Neural cell (in vitro differentiated cells): ENCODE measurements at regions not wholly inside any gene's neighbourhood (a gene's known extent, or its start where the extent isn't known, plus 50 kb on each side); places are given as distances from the start of the nearest gene placed in this dataset.

Source experiments
- EP300 ChIP-seq: fragments of 450-650 bp; conservative IDR thresholded peaks from 2 replicates; pipeline ENCODE4 v1.6.1; 2014; ENCODE audit warnings: antibody characterized with exemption, mild to moderate bottlenecking, moderate library complexity; ENCODE audit not compliant: poor library complexity, severe bottlenecking
- MXI1 ChIP-seq: fragments of 450-650 bp; conservative IDR thresholded peaks from 2 replicates; pipeline ENCODE4 v1.6.1; 2014; ENCODE audit warnings: antibody characterized with exemption, mild to moderate bottlenecking; ENCODE audit not compliant: poor library complexity, severe bottlenecking
- REST ChIP-seq: IDR thresholded peaks from 2 replicates; pipeline ENCODE4 v1.6.1; 2012; ENCODE audit warnings: borderline replicate concordance
- TF ChIP-seq, protein P1 (sequence below): fragments of 450-650 bp; IDR thresholded peaks from 2 replicates; pipeline ENCODE4 v1.5.1; 2014; ENCODE audit warnings: antibody characterized with exemption, mild to moderate bottlenecking, moderate library complexity; ENCODE audit not compliant: poor library complexity, severe bottlenecking

- TF ChIP-seq, protein P1, sequence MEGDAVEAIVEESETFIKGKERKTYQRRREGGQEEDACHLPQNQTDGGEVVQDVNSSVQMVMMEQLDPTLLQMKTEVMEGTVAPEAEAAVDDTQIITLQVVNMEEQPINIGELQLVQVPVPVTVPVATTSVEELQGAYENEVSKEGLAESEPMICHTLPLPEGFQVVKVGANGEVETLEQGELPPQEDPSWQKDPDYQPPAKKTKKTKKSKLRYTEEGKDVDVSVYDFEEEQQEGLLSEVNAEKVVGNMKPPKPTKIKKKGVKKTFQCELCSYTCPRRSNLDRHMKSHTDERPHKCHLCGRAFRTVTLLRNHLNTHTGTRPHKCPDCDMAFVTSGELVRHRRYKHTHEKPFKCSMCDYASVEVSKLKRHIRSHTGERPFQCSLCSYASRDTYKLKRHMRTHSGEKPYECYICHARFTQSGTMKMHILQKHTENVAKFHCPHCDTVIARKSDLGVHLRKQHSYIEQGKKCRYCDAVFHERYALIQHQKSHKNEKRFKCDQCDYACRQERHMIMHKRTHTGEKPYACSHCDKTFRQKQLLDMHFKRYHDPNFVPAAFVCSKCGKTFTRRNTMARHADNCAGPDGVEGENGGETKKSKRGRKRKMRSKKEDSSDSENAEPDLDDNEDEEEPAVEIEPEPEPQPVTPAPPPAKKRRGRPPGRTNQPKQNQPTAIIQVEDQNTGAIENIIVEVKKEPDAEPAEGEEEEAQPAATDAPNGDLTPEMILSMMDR, result no peak
- no peak for TF ChIP-seq EP300
- no peak for TF ChIP-seq REST
- TF ChIP-seq MXI1, result no peak
These were observed 274.2 kb upstream of the KAZN start for GRCh38 chr1:14324248-14324630.
